HFFc6 (cell line): ENCODE measurements at regions not wholly inside any gene's neighbourhood (a gene's known extent, or its start where the extent isn't known, plus 50 kb on each side); places are given as distances from the start of the nearest gene placed in this dataset.

ENCODE experiments used
- DNase-seq: peaks from one replicate; pipeline ENCODE4 v3.0.0-alpha.2; 2018
- H3K27ac Mint-ChIP-seq: 2 replicates; pipeline ENCODE4 v1.8.0; 2020; ENCODE audit warnings: mild to moderate bottlenecking, mixed read lengths
- H3K27me3 Mint-ChIP-seq: 2 replicates; pipeline ENCODE4 v1.8.0; 2021; ENCODE audit warnings: mild to moderate bottlenecking, moderate library complexity, mixed read lengths; ENCODE audit not compliant: insufficient read depth
- H3K36me3 Mint-ChIP-seq: 2 replicates; pipeline ENCODE4 v1.8.0; 2021; ENCODE audit warnings: low read depth, mixed read lengths
- H3K4me1 Mint-ChIP-seq: 2 replicates; pipeline ENCODE4 v1.8.0; 2020; ENCODE audit warnings: low read depth, mixed read lengths
- H3K4me3 Mint-ChIP-seq: 2 replicates; pipeline ENCODE4 v1.8.0; 2020; ENCODE audit warnings: mild to moderate bottlenecking, moderate library complexity, mixed read lengths
- H3K9me3 Mint-ChIP-seq: 2 replicates; pipeline ENCODE4 v1.8.0; 2020; ENCODE audit warnings: mild to moderate bottlenecking, mixed read lengths
- CTCF ChIP-seq: fragments of 200-600 bp; sonication (generic); IDR thresholded peaks from 2 replicates; pipeline ENCODE4 v1.5.0; 2021; ENCODE audit warnings: antibody characterized with exemption, mild to moderate bottlenecking

GRCh38 chr20:56158489-56158888, 90.0 kb upstream of the MC3R start:
- H3K9me3 Mint-ChIP-seq, result peaks cover 62% of the 10 kb centered on the region
- H3K27me3 Mint-ChIP-seq, result peaks cover 1% of the 10 kb centered on the region; the same call in 1 of the 2 replicates
- no peak for TF ChIP-seq CTCF

GRCh38 chr20:56160956-56161355, 87.6 kb upstream of the MC3R start:
- no peak for TF ChIP-seq CTCF
- peaks cover 1% of the 10 kb centered on the region; the same call in 1 of the 2 replicates for H3K27me3 Mint-ChIP-seq
- H3K27ac Mint-ChIP-seq, result no peak overlapping the region
- H3K4me1 Mint-ChIP-seq, result no peaks in the 10 kb centered on the region
- no peak for DNase-seq
- H3K36me3 Mint-ChIP-seq, result peaks cover 8% of the 10 kb centered on the region
- H3K9me3 Mint-ChIP-seq, result peaks cover 63% of the 10 kb centered on the region
- no peak overlapping the region for H3K4me3 Mint-ChIP-seq

More at GRCh38 chr20:56158489-56158888, 90.0 kb upstream of the MC3R start:
- Mint-ChIP-seq H3K27ac (no peak overlapping the region), H3K4me1 (no peaks in the 10 kb centered on the region), H3K36me3 (peaks cover 15% of the 10 kb centered on the region), H3K4me3 (no peak overlapping the region)
- no peak for DNase-seq

- H3K9me3 Mint-ChIP-seq, result peaks cover 60% of the 10 kb centered on the region
- no peaks in the 10 kb centered on the region; the same call in 1 of the 2 replicates for H3K27me3 Mint-ChIP-seq
- H3K36me3 Mint-ChIP-seq, result peaks cover 3% of the 10 kb centered on the region; the same call in 1 of the 2 replicates
- H3K4me1 Mint-ChIP-seq, result no peaks in the 10 kb centered on the region
- H3K27ac Mint-ChIP-seq, result no peak overlapping the region
- DNase-seq, result no peak
- no peak overlapping the region for H3K4me3 Mint-ChIP-seq
- TF ChIP-seq CTCF, result no peak
These were observed 84.7 kb upstream of the MC3R start for GRCh38 chr20:56163806-56164205.

GRCh38 chr20:56166781-56167465, 81.6 kb upstream of the MC3R start:
- H3K27me3 Mint-ChIP-seq, result no peaks in the 10 kb centered on the region
- no peak for TF ChIP-seq CTCF
- no peaks in the 10 kb centered on the region; the same call in 1 of the 2 replicates for H3K36me3 Mint-ChIP-seq
- peaks cover 66% of the 10 kb centered on the region for H3K9me3 Mint-ChIP-seq
- DNase-seq, result no peak
- no peaks in the 10 kb centered on the region for H3K4me1 Mint-ChIP-seq
- no peak overlapping the region for H3K4me3 Mint-ChIP-seq
- H3K27ac Mint-ChIP-seq, result no peak overlapping the region

GRCh38 chr20:56171087-56172012, 77.2 kb upstream of the MC3R start:
- Mint-ChIP-seq H3K4me1 (no peaks in the 10 kb centered on the region), H3K27ac (no peak overlapping the region), H3K4me3 (no peak overlapping the region), H3K9me3 (peaks cover 55% of the 10 kb centered on the region), H3K36me3 (no peaks in the 10 kb centered on the region; the same call in 1 of the 2 replicates), H3K27me3 (no peaks in the 10 kb centered on the region)
- peak; percentile 28; the same call in 1 of the 2 replicates for TF ChIP-seq CTCF
- no peak for DNase-seq
